ENCODE measurements at regions not wholly inside any gene's neighbourhood (a gene's known extent, or its start where the extent isn't known, plus 50 kb on each side); places are given as distances from the start of the nearest gene placed in this dataset.

DNA sequence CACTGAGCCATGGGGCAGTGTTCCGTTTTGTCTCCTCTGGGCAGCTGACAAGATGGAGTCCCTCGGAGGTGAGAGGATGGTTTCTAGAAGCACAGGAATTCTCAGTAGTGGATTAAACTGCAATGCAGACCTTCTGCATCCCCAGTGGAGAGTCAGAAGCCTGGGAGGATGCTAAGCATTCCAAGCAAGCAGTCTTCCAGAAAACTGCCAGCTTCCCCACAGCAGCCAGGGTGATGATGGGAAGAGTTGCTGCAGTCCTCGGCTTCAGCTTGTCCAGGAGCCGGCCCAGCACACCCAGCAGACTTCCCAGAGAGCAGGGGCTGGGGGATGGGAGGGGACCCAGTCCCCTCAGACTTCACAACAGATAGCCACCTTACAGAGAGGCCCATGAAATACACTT lies 163.6 kb downstream of the LY86 start:
- 45 to 65% (median 54%) methylated on average over 4 of the region's 4 CpGs for WGBS, 3 donors
- Histone ChIP-seq H3K27ac (peak overlapping the region; percentile 95), H3K4me1 (peaks cover 40% of the 10 kb centered on the region), H3K27me3 (ENCODE audit: insufficient read depth in 3 of 3, low read length in 2 of 3) (no peaks in the 10 kb centered on the region), H3K4me3 (no peak overlapping the region), H3K36me3 (ENCODE audit: insufficient read depth in 1 of 2, low read depth in 1 of 2) (no peaks in the 10 kb centered on the region), H3K9me3 (no peaks in the 10 kb centered on the region)
- intact Hi-C loops (cut with DNase I): loop anchor here (5.0 kb wide), 2 partner anchors 70 to 140 kb away; no protein-coding TSS in a partner anchor
- DNase-seq (no peak), ATAC-seq (no peak)
- TF ChIP-seq, protein P1, sequence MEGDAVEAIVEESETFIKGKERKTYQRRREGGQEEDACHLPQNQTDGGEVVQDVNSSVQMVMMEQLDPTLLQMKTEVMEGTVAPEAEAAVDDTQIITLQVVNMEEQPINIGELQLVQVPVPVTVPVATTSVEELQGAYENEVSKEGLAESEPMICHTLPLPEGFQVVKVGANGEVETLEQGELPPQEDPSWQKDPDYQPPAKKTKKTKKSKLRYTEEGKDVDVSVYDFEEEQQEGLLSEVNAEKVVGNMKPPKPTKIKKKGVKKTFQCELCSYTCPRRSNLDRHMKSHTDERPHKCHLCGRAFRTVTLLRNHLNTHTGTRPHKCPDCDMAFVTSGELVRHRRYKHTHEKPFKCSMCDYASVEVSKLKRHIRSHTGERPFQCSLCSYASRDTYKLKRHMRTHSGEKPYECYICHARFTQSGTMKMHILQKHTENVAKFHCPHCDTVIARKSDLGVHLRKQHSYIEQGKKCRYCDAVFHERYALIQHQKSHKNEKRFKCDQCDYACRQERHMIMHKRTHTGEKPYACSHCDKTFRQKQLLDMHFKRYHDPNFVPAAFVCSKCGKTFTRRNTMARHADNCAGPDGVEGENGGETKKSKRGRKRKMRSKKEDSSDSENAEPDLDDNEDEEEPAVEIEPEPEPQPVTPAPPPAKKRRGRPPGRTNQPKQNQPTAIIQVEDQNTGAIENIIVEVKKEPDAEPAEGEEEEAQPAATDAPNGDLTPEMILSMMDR (IDR thresholded peaks at IDR 0.05): no peak

DNA sequence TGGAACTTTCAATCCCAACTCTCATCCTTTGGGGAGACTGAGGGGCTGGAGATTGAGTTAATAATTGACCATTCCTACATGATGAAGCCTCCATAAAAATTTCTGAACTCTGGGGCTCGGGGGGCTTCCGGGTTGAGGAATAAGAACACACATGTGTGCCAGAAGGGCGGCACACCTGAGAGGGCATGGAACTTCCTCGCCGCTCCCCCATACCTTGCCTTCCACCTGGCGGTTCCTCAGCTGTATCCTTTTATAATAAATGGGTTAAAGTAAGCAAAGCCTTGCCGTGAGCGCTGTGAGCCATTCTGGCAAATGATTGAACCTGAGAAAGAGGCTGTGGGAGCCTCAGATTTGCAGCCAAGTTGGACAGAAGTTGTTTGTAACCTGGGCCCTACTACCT lies 164.8 kb downstream of the LY86 start:
- H3K27me3 ChIP-seq (ENCODE audit: insufficient read depth in 3 of 3, low read length in 2 of 3): no peaks in the 10 kb centered on the region

DNA sequence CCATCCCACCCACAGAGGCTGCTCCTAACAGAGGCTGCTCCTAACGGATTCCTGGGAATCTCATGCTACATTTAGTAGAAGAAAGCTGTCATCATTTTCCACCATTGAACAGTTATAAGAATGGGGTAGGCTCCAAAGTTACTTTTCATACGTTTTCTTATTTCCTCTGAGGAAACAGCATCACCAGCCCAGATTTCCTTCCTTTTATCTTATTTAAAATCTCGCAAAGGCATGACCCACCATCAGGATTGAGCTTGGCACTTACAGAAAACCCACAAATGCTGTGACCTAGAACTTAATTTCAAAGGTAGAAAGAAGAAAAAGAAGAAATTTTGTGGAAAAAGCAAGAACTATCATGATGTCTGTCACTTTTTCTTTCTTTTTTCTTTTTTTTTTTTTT lies 168.0 kb downstream of the LY86 start:
- H3K4me1 ChIP-seq: peaks cover 8% of the 10 kb centered on the region
- H3K4me3 ChIP-seq: no peak overlapping the region
- no peak for DNase-seq
- WGBS, 3 donors: 77 to 80% (median 80%) methylated on average over 3 of the region's 3 CpGs
- ATAC-seq: no peak
- H3K27ac ChIP-seq: no peak overlapping the region
- intact Hi-C loops (cut with DNase I): loop anchor here in 1 of 2 donors (5.0 kb wide), 1 partner anchor 296 kb away; no protein-coding TSS in a partner anchor
- H3K9me3 ChIP-seq: no peaks in the 10 kb centered on the region
- TF ChIP-seq, protein P1 (IDR thresholded peaks at IDR 0.05): no peak
- no peaks in the 10 kb centered on the region for H3K36me3 ChIP-seq (ENCODE audit: insufficient read depth in 1 of 2, low read depth in 1 of 2)
- H3K27me3 ChIP-seq (ENCODE audit: insufficient read depth in 3 of 3, low read length in 2 of 3): no peaks in the 10 kb centered on the region

More for the DNA sequence above, 164.8 kb downstream of the LY86 start:
- 96 to 99% (median 98%) methylated on average over 8 of the region's 8 CpGs for WGBS, 3 donors
- intact Hi-C loops (cut with DNase I): loop anchor here (5.0 kb wide), 2 partner anchors 69 to 139 kb away; no protein-coding TSS in a partner anchor
- DNase-seq (no peak), ATAC-seq (no peak)
- TF ChIP-seq, protein P1 (IDR thresholded peaks at IDR 0.05): no peak
- Histone ChIP-seq H3K27ac (no peak overlapping the region), H3K9me3 (no peaks in the 10 kb centered on the region), H3K4me1 (peaks cover 29% of the 10 kb centered on the region), H3K36me3 (ENCODE audit: insufficient read depth in 1 of 2, low read depth in 1 of 2) (no peaks in the 10 kb centered on the region), H3K4me3 (no peak overlapping the region)

DNA sequence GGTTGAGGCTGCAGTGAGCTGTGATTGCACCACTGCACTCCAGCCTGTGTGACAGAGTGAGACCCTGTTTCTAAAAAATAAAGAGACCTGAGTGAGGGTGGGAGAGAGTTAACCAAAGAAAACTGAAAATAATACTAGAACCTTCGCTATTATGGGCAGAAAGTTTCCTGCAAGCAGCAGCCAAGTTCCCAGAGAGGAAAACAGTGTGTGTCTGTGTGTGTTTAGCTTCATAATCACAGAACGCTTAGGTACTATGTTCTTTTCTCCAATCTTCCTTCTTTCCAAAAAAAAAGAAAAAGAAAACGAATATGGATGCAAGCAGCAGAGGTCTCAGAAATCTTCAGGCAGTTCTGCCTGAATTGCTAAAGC lies 170.0 kb downstream of the LY86 start:
- no peaks in the 10 kb centered on the region for H3K36me3 ChIP-seq (ENCODE audit: insufficient read depth in 1 of 2, low read depth in 1 of 2)
- peaks cover 5% of the 10 kb centered on the region for H3K4me1 ChIP-seq
- no peak overlapping the region for H3K4me3 ChIP-seq
- TF ChIP-seq, protein P1 (IDR thresholded peaks at IDR 0.05): no peak
- ATAC-seq (no peak), DNase-seq (no peak)
- no peak overlapping the region for H3K27ac ChIP-seq
- H3K9me3 ChIP-seq: no peaks in the 10 kb centered on the region
- intact Hi-C loops (cut with DNase I): loop anchor here in 1 of 2 donors (5.0 kb wide), 1 partner anchor 294 kb away; no protein-coding TSS in a partner anchor
- no peaks in the 10 kb centered on the region for H3K27me3 ChIP-seq (ENCODE audit: insufficient read depth in 3 of 3, low read length in 2 of 3)
- WGBS, 3 donors: 58 to 64% (median 60%) methylated on average over 3 of the region's 3 CpGs
